HCT116 (cell line): ENCODE measurements at regions not wholly inside any gene's neighbourhood (a gene's known extent, or its start where the extent isn't known, plus 50 kb on each side); places are given as distances from the start of the nearest gene placed in this dataset.

Experiments used
- ATAC-seq: fragments of 200-7000 bp; cut with Tn5 transposase; 2 replicates; pipeline ENCODE4 v1.9.1; 2020; ENCODE audit warnings: mild to moderate bottlenecking, moderate library complexity
- BruUV-seq: library from RNA; stranded (reverse); fragments of 400-500 nt; replicated peaks from 2 replicates; lab custom pipeline; 2021; lab: Mats Ljungman, UMichigan
- CTCF ChIA-PET: fragments of 300-600 bp; sonication (Branson Sonifier 250); formaldehyde crosslinking; loops from one replicate; lab custom pipeline; 2021; ENCODE audit warnings: antibody characterized with exemption; lab: Charles Lee
- POLR2A ChIA-PET: fragments of 300-600, 350-600 bp; sonication (Branson Sonifier 250); formaldehyde crosslinking; loops from one replicate; lab custom pipeline; 2021; ENCODE audit warnings: antibody characterized with exemption; lab: Charles Lee
- RAD21 ChIA-PET, 2 experiments: fragments of 300-600 bp; sonication (Branson Sonifier 250); formaldehyde crosslinking; loops; one replicate each; lab custom pipeline; 2023; ENCODE audit warnings: low total read pairs in 2 of 2; ENCODE audit not compliant: uncharacterized antibody in 2 of 2, unreplicated experiment in 2 of 2, low non-redundant PET in 1 of 2; lab: Charles Lee
- DNase-seq: peaks from one replicate; pipeline ENCODE4 v3.0.0-alpha.2; 2010; ENCODE audit warnings: low read depth, low spot score
- H2AFZ ChIP-seq: fragments of 200-600 bp; shearing (Covaris generic), sonication (generic); 2 replicates; pipeline ENCODE4 v1.6.1; 2017; ENCODE audit warnings: low read depth, mixed run types, mixed read lengths, antibody characterized with exemption, low read length; ENCODE audit not compliant: poor library complexity, severe bottlenecking
- H3K27ac ChIP-seq: 2 replicates; pipeline ENCODE4 v1.5.1; 2012; ENCODE audit warnings: low read depth, low read length
- H3K27me3 ChIP-seq: fragments of 200-600 bp; sonication (generic); 2 replicates; pipeline ENCODE4 v1.6.1; 2016; ENCODE audit warnings: mixed run types, low read length, mixed read lengths; ENCODE audit not compliant: insufficient read depth
- H3K36me3 ChIP-seq, 2 experiments: fragments of 200-500 bp in 1 of 2; fragments of 200-600 bp in 1 of 2; sonication (Bioruptor generic) in 1 of 2; sonication (generic) in 1 of 2; 2 replicates each; pipeline versions ENCODE4 v1.5.1 to v1.6.1; 2014 to 2016; ENCODE audit warnings: low read length in 2 of 2, inconsistent platforms in 1 of 2, mixed read lengths in 1 of 2, mixed run types in 1 of 2; ENCODE audit not compliant: insufficient read depth in 2 of 2, control insufficient read depth in 1 of 2
- H3K4me1 ChIP-seq, 2 experiments: fragments of 200-600 bp in 1 of 2; sonication (generic) in 1 of 2; 2 replicates each; pipeline versions ENCODE4 v1.5.1 to v1.6.1; 2012 to 2017; ENCODE audit warnings: low read length in 2 of 2, inconsistent platforms in 1 of 2, mild to moderate bottlenecking in 1 of 2, mixed read lengths in 1 of 2, mixed run types in 1 of 2, moderate library complexity in 1 of 2; ENCODE audit not compliant: insufficient read depth in 2 of 2, control insufficient read depth in 1 of 2
- H3K4me2 ChIP-seq: fragments of 200-600 bp; sonication (generic); 2 replicates; pipeline ENCODE4 v1.6.1; 2017; ENCODE audit warnings: mixed run types, low read length, mixed read lengths
- H3K4me3 ChIP-seq, 2 experiments: fragments of 200-600 bp in 1 of 2; sonication (generic) in 1 of 2; replicated peaks in 1 of 2; 2 replicates each; pipeline ENCODE4 v1.5.1; 2011 to 2016; ENCODE audit warnings: low read length in 2 of 2, control low read depth in 1 of 2, low read depth in 1 of 2, mild to moderate bottlenecking in 1 of 2, mixed read lengths in 1 of 2, mixed run types in 1 of 2
- H3K79me2 ChIP-seq: fragments of 200-600 bp; sonication (generic); 2 replicates; pipeline ENCODE4 v1.6.1; 2017; ENCODE audit warnings: mild to moderate bottlenecking, mixed run types, low read length, moderate library complexity, mixed read lengths; ENCODE audit not compliant: insufficient read depth
- H3K9ac ChIP-seq: fragments of 200-600 bp; sonication (generic); 2 replicates; pipeline ENCODE4 v1.6.1; 2016; ENCODE audit warnings: low read length, mixed read lengths
- H3K9me2 ChIP-seq: fragments of 200-600 bp; sonication (generic), shearing (Covaris generic); 2 replicates; pipeline ENCODE4 v1.6.1; 2017; ENCODE audit warnings: mixed run types, mild to moderate bottlenecking, moderate library complexity; ENCODE audit not compliant: insufficient read depth
- H3K9me3 ChIP-seq, 2 experiments: fragments of 200-500 bp in 1 of 2; fragments of 200-600 bp in 1 of 2; sonication (Bioruptor generic) in 1 of 2; sonication (generic) in 1 of 2; 2 replicates each; pipeline ENCODE4 v1.6.1; 2014 to 2017; ENCODE audit warnings: low read length in 2 of 2, mixed read lengths in 2 of 2, inconsistent platforms in 1 of 2, low read depth in 1 of 2, mild to moderate bottlenecking in 1 of 2, mixed run types in 1 of 2, moderate library complexity in 1 of 2; ENCODE audit not compliant: control insufficient read depth in 1 of 2, insufficient read depth in 1 of 2
- H4K20me1 ChIP-seq: fragments of 200-600 bp; sonication (generic), shearing (Covaris generic); 2 replicates; pipeline ENCODE4 v1.6.1; 2017; ENCODE audit warnings: mixed run types, mild to moderate bottlenecking, moderate library complexity; ENCODE audit not compliant: insufficient read depth
- ATF3 ChIP-seq: IDR thresholded peaks from 2 replicates; pipeline ENCODE4 v1.6.1; 2012
- CBX3 ChIP-seq: IDR thresholded peaks from 2 replicates; pipeline ENCODE4 v1.6.1; 2012; ENCODE audit warnings: low read depth
- CEBPB ChIP-seq: IDR thresholded peaks from 2 replicates; pipeline ENCODE4 v1.6.1; 2012; ENCODE audit warnings: low read depth
- CTCF ChIP-seq, 3 experiments: fragments of 200-600 bp in 1 of 3; sonication (generic) in 1 of 3; IDR thresholded peaks in 2 of 3; conservative IDR thresholded peaks in 1 of 3; 2 replicates each; pipeline ENCODE4 v1.5.1; 2012 to 2017; ENCODE audit warnings: low read depth in 2 of 3, low read length in 2 of 3, antibody characterized with exemption in 1 of 3, borderline replicate concordance in 1 of 3, control low read depth in 1 of 3, mild to moderate bottlenecking in 1 of 3, mixed read lengths in 1 of 3, mixed run types in 1 of 3, moderate library complexity in 1 of 3; ENCODE audit not compliant: insufficient read depth in 1 of 3
- SP1 ChIP-seq: IDR thresholded peaks from 2 replicates; pipeline ENCODE4 v1.6.1; 2012; ENCODE audit warnings: low read depth
- ZNF274 ChIP-seq: fragments of 200-500 bp; sonication (Bioruptor generic); IDR thresholded peaks from 2 replicates; pipeline ENCODE4 v1.6.1; 2014; ENCODE audit warnings: mild to moderate bottlenecking, low read depth, low read length, inconsistent platforms
- intact Hi-C: fragments of 100-400 bp; cut with micrococcal nuclease; formaldehyde crosslinking; loops from 2 replicates; pipeline ENCODE4 v1.10.0; 2022

- TF ChIP-seq CEBPB (no peak), SP1 (no peak), ZNF274 (no peak), CTCF (IDR thresholded peaks at IDR 0.05 in 2 of 3, conservative IDR thresholded peaks at IDR 0.05 in 1 of 3; ENCODE audit: borderline replicate concordance in 1 of 3, insufficient read depth in 1 of 3, low read depth in 2 of 3, low read length in 2 of 3) (no peak), ATF3 (no peak), CBX3 (no peak)
- ChIA-PET CTCF (no interaction called here), POLR2A (no interaction called here), RAD21 (no interaction called here)
- H3K9me2 ChIP-seq, result no peaks in the 10 kb centered on the region
- H3K27me3 ChIP-seq, result no peaks in the 10 kb centered on the region
- H3K4me2 ChIP-seq, result no peak overlapping the region
- ATAC-seq (no peak), DNase-seq (no peak)
- no peak overlapping the region for H3K27ac ChIP-seq
- no peaks in the 10 kb centered on the region for H3K9me3 ChIP-seq
- H3K79me2 ChIP-seq, result no peaks in the 10 kb centered on the region
- no peak overlapping the region for H2AFZ ChIP-seq
- H3K36me3 ChIP-seq, result no peaks in the 10 kb centered on the region
- H3K4me1 ChIP-seq, result no peaks in the 10 kb centered on the region
- no peak overlapping the region for H3K9ac ChIP-seq
- intact Hi-C loops, result no loop called here
- H4K20me1 ChIP-seq, result no peaks in the 10 kb centered on the region
- BruUV-seq, result no TSS peak
- no peak overlapping the region for H3K4me3 ChIP-seq
Observed at GRCh38 chr15:86018679-86019078, 61.0 kb upstream of the AGBL1 start.
